ENCODE measurements at regions not wholly inside any gene's neighbourhood (a gene's known extent, or its start where the extent isn't known, plus 50 kb on each side); places are given as distances from the start of the nearest gene placed in this dataset.

- no peak for FAIRE-seq
- no peaks in the 10 kb centered on the region for H3K9me3 ChIP-seq
- no peak for DNase-seq
- intact Hi-C loops (cut with DNase I), result no loop called here
- H3K4me3 ChIP-seq, result no peak overlapping the region
- ATAC-seq, result no peak
- no peaks in the 10 kb centered on the region for H3K27me3 ChIP-seq
- H3K36me3 ChIP-seq, result no peaks in the 10 kb centered on the region
- WGBS, 2 donors, result 48 to 53% methylated on average over 4 of the region's 4 CpGs
- H3K4me1 ChIP-seq, result no peaks in the 10 kb centered on the region
- no peak overlapping the region for H3K27ac ChIP-seq
- TF ChIP-seq, protein P1, sequence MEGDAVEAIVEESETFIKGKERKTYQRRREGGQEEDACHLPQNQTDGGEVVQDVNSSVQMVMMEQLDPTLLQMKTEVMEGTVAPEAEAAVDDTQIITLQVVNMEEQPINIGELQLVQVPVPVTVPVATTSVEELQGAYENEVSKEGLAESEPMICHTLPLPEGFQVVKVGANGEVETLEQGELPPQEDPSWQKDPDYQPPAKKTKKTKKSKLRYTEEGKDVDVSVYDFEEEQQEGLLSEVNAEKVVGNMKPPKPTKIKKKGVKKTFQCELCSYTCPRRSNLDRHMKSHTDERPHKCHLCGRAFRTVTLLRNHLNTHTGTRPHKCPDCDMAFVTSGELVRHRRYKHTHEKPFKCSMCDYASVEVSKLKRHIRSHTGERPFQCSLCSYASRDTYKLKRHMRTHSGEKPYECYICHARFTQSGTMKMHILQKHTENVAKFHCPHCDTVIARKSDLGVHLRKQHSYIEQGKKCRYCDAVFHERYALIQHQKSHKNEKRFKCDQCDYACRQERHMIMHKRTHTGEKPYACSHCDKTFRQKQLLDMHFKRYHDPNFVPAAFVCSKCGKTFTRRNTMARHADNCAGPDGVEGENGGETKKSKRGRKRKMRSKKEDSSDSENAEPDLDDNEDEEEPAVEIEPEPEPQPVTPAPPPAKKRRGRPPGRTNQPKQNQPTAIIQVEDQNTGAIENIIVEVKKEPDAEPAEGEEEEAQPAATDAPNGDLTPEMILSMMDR (IDR thresholded peaks at IDR 0.05), result no peak
Measured at GRCh38 chr16:5873221-5873620, 775.6 kb upstream of the EEF2KMT start.

DNA sequence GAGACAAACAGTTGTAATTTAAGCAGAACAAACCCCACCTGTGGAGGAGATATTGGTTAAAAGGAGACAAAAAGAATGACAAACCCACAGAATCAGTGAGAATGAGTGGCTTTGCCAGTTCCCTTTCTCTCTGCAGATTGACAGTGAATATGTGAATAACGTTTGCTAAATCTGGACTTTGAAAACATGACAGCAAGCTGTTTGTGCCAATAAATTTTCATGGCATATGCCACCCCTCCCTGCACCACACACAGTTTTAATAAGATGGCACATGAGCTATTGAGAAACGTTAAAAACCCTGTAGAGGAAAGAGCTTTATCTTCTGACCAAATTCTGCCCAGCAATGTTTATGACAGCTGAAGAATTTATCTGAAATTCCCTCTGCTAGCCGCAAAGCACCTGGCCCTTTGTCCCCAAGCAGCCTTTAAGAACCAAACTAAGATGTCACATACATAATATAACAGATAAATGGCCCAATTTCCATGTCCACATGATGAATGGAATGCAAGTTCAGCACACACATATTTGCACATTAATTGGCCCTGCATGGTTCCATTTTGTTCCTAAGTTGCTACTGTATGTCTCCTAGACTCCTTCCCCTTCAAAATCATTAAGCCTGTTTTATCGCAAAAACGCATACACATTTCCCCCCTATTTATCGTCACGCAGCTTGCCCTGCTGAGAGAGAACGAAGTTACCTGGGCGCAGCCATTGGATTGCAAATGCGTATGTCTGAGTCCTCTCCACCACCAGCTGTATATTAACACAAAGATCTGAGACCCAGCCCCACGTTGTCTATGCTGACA is 773.5 kb upstream of the EEF2KMT start:
- 35 to 39% methylated on average over 11 of the region's 11 CpGs for WGBS, 2 donors
- no peak for DNase-seq
- Histone ChIP-seq H3K27ac (no peak overlapping the region), H3K4me1 (no peaks in the 10 kb centered on the region), H3K4me3 (no peak overlapping the region), H3K9me3 (no peaks in the 10 kb centered on the region), H3K27me3 (no peaks in the 10 kb centered on the region), H3K36me3 (no peaks in the 10 kb centered on the region)
- intact Hi-C loops (cut with DNase I), result no loop called here
- no peak for FAIRE-seq
- no peak for ATAC-seq
- TF ChIP-seq, protein P1 (IDR thresholded peaks at IDR 0.05), result no peak

- Histone ChIP-seq H3K27me3 (no peaks in the 10 kb centered on the region), H3K4me3 (no peak overlapping the region), H3K27ac (no peak overlapping the region), H3K36me3 (no peaks in the 10 kb centered on the region), H3K9me3 (no peaks in the 10 kb centered on the region), H3K4me1 (no peaks in the 10 kb centered on the region)
- intact Hi-C loops (cut with DNase I), result no loop called here
- whole genome bisulfite sequencing, 2 donors, result 61 to 65% methylated on average over 7 of the region's 7 CpGs
- FAIRE-seq (no peak), ATAC-seq (no peak), DNase-seq (no peak)
- TF ChIP-seq, protein P1 (IDR thresholded peaks at IDR 0.05), result no peak
Measured at GRCh38 chr16:5867250-5867649, 769.7 kb upstream of the EEF2KMT start.

GRCh38 chr16:5865236-5865635 is 767.6 kb upstream of the EEF2KMT start:
- Histone ChIP-seq H3K4me3 (no peak overlapping the region), H3K9me3 (no peaks in the 10 kb centered on the region), H3K27ac (no peak overlapping the region), H3K4me1 (no peaks in the 10 kb centered on the region), H3K27me3 (no peaks in the 10 kb centered on the region), H3K36me3 (no peaks in the 10 kb centered on the region)
- ATAC-seq, result no peak
- no peak for FAIRE-seq
- TF ChIP-seq, protein P1 (IDR thresholded peaks at IDR 0.05), result no peak
- WGBS, 2 donors, result 48 to 55% methylated on average over 6 of the region's 6 CpGs
- intact Hi-C loops (cut with DNase I), result no loop called here
- no peak for DNase-seq

DNA sequence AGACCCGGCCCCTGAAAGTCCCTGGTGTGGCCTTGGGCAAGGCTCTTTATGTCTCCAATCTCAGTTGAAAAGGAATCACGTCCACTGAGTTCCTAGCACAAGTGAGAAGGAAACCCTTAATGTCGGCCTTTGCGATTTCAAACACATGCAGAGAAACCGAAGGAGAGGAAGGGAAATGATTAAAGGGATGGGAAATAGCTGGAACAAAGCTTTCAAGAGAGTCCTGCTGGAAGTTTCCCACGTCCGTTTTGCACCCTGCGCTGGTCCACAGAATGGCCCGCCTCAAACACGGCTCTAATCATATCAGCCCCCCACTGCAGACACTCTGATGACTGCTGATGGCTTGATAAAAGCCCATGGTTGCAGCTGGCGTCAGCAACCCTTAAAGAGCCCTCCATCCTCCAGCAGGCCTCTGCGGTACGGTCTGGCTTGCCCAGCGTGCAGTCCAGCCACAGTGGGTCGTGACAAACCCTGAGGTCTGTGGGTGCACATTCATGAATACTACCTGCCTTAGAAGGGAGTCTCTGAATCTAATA is 765.5 kb upstream of the EEF2KMT start:
- TF ChIP-seq, protein P1 (IDR thresholded peaks at IDR 0.05), result no peak
- ATAC-seq (no peak), DNase-seq (no peak), FAIRE-seq (no peak)
- no peak overlapping the region for H3K4me3 ChIP-seq
- H3K27ac ChIP-seq, result no peak overlapping the region
- no peaks in the 10 kb centered on the region for H3K36me3 ChIP-seq
- H3K9me3 ChIP-seq, result no peaks in the 10 kb centered on the region
- intact Hi-C loops (cut with DNase I), result no loop called here
- H3K4me1 ChIP-seq, result no peaks in the 10 kb centered on the region
- H3K27me3 ChIP-seq, result no peaks in the 10 kb centered on the region
- 49 to 50% methylated on average over 15 of the region's 15 CpGs for WGBS, 2 donors
